Ovary (tissue), 7 donors: ENCODE measurements at regions not wholly inside any gene's neighbourhood (a gene's known extent, or its start where the extent isn't known, plus 50 kb on each side); places are given as distances from the start of the nearest gene placed in this dataset.

Source experiments
- DNase-seq, 5 donors: peaks; one replicate each; pipeline ENCODE4 v3.0.0-alpha.2; 2019 to 2020
- H3K27ac ChIP-seq, 2 donors: fragments of 200-600 bp; one replicate each; pipeline versions ENCODE4 v1.5.1 to v1.8.0; 2019 to 2022
- H3K27me3 ChIP-seq: fragments of 200-600 bp; one replicate; pipeline ENCODE4 v1.8.0; 2022
- H3K36me3 ChIP-seq: fragments of 200-600 bp; sonication (generic); one replicate; pipeline ENCODE4 v1.5.1; 2019
- H3K4me1 ChIP-seq: one replicate; pipeline ENCODE4 v1.8.1; 2013; ENCODE audit warnings: mild to moderate bottlenecking, moderate library complexity; ENCODE audit not compliant: insufficient read depth
- H3K4me3 ChIP-seq: fragments of 200-600 bp; sonication (generic); one replicate; pipeline ENCODE4 v1.5.1; 2017
- H3K9me3 ChIP-seq, 2 donors: fragments of 200-600 bp in 1 of 2; sonication (generic) in 1 of 2; one replicate each; pipeline versions ENCODE4 v1.5.1 to v1.8.1; 2013 to 2019; ENCODE audit warnings: mild to moderate bottlenecking in 1 of 2, moderate library complexity in 1 of 2
- EP300 ChIP-seq: sonication (generic); formaldehyde crosslinking; IDR thresholded peaks from one replicate; pipeline ENCODE4 v1.6.1; 2017; ENCODE audit warnings: antibody characterized with exemption
- POLR2A ChIP-seq: fragments of 450-650 bp; IDR thresholded peaks from one replicate; pipeline ENCODE4 v1.6.1; 2017; ENCODE audit warnings: antibody characterized with exemption, mild to moderate bottlenecking, moderate library complexity
- WGBS, 3 donors: extraction: QIAGEN DNeasy Blood & Tissue Kit in 1 of 3; methylation state at CpG; one replicate each; pipeline versions ENCODE4 v1.1.5 to v1.1.7; 2013 to 2017; 5-methylcytosine and 5-hydroxymethylcytosine counted together
- intact Hi-C, 4 donors: fragments of 100-400 bp; cut with DNase I; formaldehyde crosslinking; loops; one replicate each; pipeline versions ENCODE4 v1.11.0 to v1.15.1; 2022 to 2023
- TF ChIP-seq, protein P1 (sequence below), 3 donors: fragments of 450-650 bp in 2 of 3; fragments of 200-600 bp in 1 of 3; IDR thresholded peaks; one replicate each; pipeline versions ENCODE4 v1.5.1 to v1.8.0; 2016 to 2022; ENCODE audit warnings: antibody characterized with exemption in 3 of 3, mild to moderate bottlenecking in 1 of 3
- donor health status: DM: no; HTN: no; CAD: no; lungs with moderate emphysema.
- donor health status: DM: no; HTN: no; CAD: no.
- donor health status: Bipolar disorder and iron deficiency.
- donor health status: DM: no; HTN: no; CAD: no.
- donor health status: DM: yes; HTN: yes; CAD: no.

DNA sequence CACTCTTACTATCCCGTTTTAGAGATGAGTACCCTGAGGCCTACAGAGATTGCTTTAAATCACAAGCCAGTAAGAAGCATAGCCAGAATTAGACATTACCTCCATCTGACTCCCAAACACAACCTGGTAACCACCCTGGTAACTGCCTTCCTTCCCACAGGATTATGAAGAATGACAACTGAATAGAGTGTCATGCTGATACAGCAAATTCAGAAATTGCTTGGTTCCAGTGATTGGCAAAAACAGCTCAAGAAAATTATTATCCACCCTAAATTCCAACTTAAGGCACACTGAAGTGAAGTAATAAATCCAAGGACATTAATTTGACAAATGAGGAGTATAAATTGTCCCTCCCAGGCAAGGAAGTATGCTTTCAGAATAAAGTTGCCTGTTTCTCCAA is 195.8 kb upstream of the RBMS1 start:
- H3K27ac ChIP-seq, result no peak overlapping the region
- no peaks in the 10 kb centered on the region for H3K4me1 ChIP-seq
- H3K9me3 ChIP-seq, result no peaks in the 10 kb centered on the region
- H3K4me3 ChIP-seq, result no peak overlapping the region
- H3K36me3 ChIP-seq, result no peaks in the 10 kb centered on the region
- intact Hi-C loops, result no loop called here
- TF ChIP-seq, protein P1, sequence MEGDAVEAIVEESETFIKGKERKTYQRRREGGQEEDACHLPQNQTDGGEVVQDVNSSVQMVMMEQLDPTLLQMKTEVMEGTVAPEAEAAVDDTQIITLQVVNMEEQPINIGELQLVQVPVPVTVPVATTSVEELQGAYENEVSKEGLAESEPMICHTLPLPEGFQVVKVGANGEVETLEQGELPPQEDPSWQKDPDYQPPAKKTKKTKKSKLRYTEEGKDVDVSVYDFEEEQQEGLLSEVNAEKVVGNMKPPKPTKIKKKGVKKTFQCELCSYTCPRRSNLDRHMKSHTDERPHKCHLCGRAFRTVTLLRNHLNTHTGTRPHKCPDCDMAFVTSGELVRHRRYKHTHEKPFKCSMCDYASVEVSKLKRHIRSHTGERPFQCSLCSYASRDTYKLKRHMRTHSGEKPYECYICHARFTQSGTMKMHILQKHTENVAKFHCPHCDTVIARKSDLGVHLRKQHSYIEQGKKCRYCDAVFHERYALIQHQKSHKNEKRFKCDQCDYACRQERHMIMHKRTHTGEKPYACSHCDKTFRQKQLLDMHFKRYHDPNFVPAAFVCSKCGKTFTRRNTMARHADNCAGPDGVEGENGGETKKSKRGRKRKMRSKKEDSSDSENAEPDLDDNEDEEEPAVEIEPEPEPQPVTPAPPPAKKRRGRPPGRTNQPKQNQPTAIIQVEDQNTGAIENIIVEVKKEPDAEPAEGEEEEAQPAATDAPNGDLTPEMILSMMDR (IDR thresholded peaks at IDR 0.05), result no peak
- TF ChIP-seq POLR2A, result no peak
- TF ChIP-seq EP300, result no peak
- H3K27me3 ChIP-seq, result no peaks in the 10 kb centered on the region
- WGBS, 3 donors, result 86 to 95% (median 94%) methylated on average over 1 of the region's 1 CpG
- no peak for DNase-seq

DNA sequence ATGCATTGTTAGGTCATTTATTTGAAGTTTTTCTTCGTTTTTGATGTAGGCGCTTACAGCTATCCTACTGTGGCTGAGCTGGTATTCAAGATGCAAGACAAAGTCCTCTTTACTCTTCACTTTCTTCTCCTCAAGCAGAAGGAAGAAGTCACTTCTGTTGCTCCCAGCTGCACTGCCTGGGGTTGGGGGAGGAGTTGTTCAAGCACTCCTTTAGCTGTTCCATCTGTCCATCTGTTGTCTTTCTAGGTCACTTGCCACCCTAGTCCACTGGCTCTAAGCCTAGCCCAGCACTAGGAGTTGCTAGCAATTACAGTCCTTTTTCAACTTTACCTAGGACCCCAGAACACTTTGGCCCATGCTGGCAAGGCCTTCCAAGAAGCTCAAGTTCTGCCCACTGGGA is 200.6 kb upstream of the RBMS1 start:
- intact Hi-C loops, result no loop called here
- TF ChIP-seq EP300 (no peak), POLR2A (no peak)
- TF ChIP-seq, protein P1 (IDR thresholded peaks at IDR 0.05), result no peak
- no peak for DNase-seq
- Histone ChIP-seq H3K4me3 (no peak overlapping the region), H3K27ac (no peak overlapping the region), H3K9me3 (no peaks in the 10 kb centered on the region), H3K36me3 (no peaks in the 10 kb centered on the region), H3K4me1 (no peaks in the 10 kb centered on the region), H3K27me3 (no peaks in the 10 kb centered on the region)
- 89 to 98% (median 95%) methylated on average over 2 of the region's 2 CpGs for WGBS, 3 donors

DNA sequence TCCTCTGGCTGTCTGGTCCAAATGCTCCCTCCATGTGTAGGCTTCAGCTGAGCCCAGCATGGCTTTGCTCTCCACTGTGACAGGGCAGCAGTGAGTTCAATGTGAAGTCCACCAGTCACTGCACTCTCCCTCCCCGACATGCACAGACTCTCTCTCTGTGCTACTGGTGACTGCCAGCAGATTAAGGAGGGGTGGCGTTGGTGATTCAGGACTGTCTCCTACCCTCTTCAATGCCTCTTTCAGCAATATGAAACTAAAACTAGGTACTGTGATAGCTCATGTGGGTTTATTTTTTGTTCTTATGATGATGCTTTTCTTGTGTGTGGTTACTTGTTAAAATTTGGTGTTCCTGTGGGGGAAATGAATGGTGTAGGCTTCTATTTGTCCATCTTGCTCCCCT is 201.0 kb upstream of the RBMS1 start:
- Histone ChIP-seq H3K27ac (no peak overlapping the region), H3K36me3 (no peaks in the 10 kb centered on the region), H3K27me3 (no peaks in the 10 kb centered on the region), H3K4me1 (no peaks in the 10 kb centered on the region), H3K4me3 (no peak overlapping the region), H3K9me3 (no peaks in the 10 kb centered on the region)
- TF ChIP-seq POLR2A (no peak), EP300 (no peak)
- TF ChIP-seq, protein P1 (IDR thresholded peaks at IDR 0.05), result no peak
- DNase-seq, result no peak
- WGBS, 3 donors, result 46 to 92% (median 47%) methylated on average over 1 to 2 of the region's 2 CpGs
- intact Hi-C loops, result no loop called here

DNA sequence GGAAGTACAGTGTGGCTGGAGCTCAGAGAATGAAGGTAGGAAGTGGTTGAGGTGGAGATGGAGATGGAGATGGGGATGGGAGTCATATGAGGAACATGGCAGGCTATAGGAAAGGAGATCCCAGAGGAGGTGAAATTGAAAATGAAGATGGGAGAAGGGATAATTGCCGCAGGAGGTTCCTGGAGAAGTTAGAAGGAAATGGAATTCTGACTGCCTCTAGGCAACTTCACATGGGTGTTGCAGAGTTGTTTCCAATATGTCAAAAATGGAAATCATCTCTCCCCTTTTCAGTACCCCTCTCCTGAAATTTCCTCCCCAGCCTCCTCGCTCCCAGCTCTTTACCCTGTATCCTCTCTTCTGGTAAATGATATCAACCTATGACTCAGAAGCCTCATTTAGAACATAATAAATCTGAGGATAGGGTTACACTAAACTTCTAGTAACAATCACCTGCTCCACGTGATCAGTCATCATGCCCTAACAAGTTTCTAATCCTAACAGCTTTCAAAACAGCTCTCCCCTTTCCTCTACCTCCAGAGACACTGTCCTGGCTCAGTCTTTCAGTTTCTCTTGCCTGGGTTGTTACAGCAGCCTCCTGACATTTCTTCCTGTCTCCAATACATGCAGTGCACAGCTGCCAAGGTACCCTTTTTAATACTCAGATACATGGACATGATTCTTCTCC is 201.9 kb upstream of the RBMS1 start:
- DNase-seq, result no peak
- intact Hi-C loops, result no loop called here
- no peaks in the 10 kb centered on the region for H3K36me3 ChIP-seq
- H3K4me3 ChIP-seq, result no peak overlapping the region
- WGBS, 3 donors, result 72 to 83% (median 77%) methylated on average over 3 of the region's 3 CpGs
- H3K27me3 ChIP-seq, result no peaks in the 10 kb centered on the region
- H3K4me1 ChIP-seq, result no peaks in the 10 kb centered on the region
- H3K9me3 ChIP-seq, result no peaks in the 10 kb centered on the region
- no peak overlapping the region for H3K27ac ChIP-seq
- TF ChIP-seq EP300, result no peak

DNA sequence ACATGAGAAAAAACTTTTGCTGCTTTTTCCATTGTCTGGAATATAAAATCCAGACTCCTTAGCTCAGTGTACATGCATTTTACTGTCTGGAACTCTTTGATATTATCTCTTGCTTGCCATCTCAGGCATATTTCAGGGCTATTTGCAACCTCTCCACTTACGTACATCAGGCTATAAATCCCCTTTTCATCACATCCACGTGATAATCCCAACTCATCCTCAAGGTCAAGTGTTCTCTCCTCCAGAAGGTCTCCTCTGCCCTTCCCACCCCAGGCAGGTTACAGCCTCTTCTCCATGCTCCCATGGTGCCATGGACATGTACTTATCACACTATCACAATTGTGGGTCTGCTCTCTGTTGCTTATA is 202.5 kb upstream of the RBMS1 start:
- no peaks in the 10 kb centered on the region for H3K27me3 ChIP-seq
- H3K27ac ChIP-seq, result no peak overlapping the region
- H3K36me3 ChIP-seq, result no peaks in the 10 kb centered on the region
- no peak for DNase-seq
- TF ChIP-seq EP300, result no peak
- no peak for TF ChIP-seq POLR2A
- TF ChIP-seq, protein P1 (IDR thresholded peaks at IDR 0.05), result no peak
- no peaks in the 10 kb centered on the region for H3K4me1 ChIP-seq
- intact Hi-C loops, result no loop called here
- H3K9me3 ChIP-seq, result no peaks in the 10 kb centered on the region
- no peak overlapping the region for H3K4me3 ChIP-seq
- WGBS, 3 donors, result 55 to 73% (median 70%) methylated on average over 2 of the region's 2 CpGs
